GM12864 (cell line): ENCODE measurements at regions not wholly inside any gene's neighbourhood (a gene's known extent, or its start where the extent isn't known, plus 50 kb on each side); places are given as distances from the start of the nearest gene placed in this dataset.

ENCODE experiments used
- DNase-seq: peaks from one replicate; pipeline ENCODE4 v3.0.0-alpha.2; 2011; ENCODE audit warnings: low read depth
- H3K4me3 ChIP-seq: 2 replicates; pipeline ENCODE4 v1.5.1; 2011; ENCODE audit warnings: mild to moderate bottlenecking, low read depth, low read length, control low read depth
- TF ChIP-seq, protein P1 (sequence below): IDR thresholded peaks from 2 replicates; pipeline ENCODE4 v1.5.1; 2011; ENCODE audit warnings: low read depth, mild to moderate bottlenecking, moderate library complexity, low read length, control low read depth, inconsistent platforms; ENCODE audit errors: missing control alignments

DNA sequence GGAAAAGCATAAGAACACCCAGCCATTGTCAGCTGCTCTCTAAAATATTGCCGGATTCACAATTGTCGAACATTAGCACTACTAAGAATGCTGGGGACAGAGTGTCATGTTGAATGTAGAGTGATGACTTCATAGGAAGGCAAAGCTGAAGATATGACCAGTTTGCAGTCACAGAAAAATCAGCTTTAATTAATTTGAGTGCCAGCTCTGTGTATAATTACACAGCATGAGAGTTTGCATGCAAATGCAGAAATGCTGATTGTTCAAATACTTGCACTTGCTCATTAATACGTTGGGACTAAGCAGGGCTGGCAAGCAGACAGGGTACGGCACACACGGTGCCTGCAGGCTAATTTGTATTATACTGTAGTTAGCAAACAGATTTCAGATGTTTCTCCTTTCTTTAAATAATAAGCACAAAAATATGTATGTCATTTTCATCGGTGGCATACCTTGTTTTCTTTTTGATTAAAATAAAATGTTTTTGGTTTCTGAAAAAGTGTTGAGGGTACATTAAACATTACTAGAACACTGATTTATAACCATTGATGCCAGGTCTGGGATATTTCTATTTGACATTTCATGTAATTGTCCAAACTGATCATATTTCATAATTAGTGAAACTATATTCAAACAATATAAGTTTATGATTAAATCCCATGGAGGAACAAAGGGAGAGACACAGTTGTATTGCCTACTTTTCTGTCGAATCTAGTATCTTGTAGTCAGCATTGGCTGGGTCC is 99.8 kb upstream of the ADGRL2 start:
- TF ChIP-seq, protein P1, sequence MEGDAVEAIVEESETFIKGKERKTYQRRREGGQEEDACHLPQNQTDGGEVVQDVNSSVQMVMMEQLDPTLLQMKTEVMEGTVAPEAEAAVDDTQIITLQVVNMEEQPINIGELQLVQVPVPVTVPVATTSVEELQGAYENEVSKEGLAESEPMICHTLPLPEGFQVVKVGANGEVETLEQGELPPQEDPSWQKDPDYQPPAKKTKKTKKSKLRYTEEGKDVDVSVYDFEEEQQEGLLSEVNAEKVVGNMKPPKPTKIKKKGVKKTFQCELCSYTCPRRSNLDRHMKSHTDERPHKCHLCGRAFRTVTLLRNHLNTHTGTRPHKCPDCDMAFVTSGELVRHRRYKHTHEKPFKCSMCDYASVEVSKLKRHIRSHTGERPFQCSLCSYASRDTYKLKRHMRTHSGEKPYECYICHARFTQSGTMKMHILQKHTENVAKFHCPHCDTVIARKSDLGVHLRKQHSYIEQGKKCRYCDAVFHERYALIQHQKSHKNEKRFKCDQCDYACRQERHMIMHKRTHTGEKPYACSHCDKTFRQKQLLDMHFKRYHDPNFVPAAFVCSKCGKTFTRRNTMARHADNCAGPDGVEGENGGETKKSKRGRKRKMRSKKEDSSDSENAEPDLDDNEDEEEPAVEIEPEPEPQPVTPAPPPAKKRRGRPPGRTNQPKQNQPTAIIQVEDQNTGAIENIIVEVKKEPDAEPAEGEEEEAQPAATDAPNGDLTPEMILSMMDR = no peak
- no peak overlapping the region for H3K4me3 ChIP-seq
- DNase-seq = no peak

DNA sequence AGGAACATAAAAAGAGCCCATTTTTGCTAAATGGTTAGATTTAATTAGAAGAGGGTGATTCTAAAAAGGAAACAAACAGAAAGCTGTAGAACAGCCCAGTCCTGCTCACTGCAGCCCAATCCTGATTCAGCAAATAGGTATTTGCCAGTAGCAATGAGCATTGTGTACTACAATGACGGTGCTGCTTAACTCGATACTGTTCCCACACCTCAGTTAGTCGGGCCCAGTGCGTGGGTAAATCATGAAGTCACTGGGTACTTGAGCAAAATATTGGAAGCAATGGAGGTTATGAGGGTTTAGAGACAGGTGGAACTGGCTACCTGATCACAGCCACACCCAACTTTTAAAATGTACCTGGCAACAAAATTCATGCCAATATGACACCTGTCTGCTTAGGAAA is 101.5 kb upstream of the ADGRL2 start:
- H3K4me3 ChIP-seq = no peak overlapping the region
- TF ChIP-seq, protein P1 = no peak
- no peak for DNase-seq

- no peak for DNase-seq
- TF ChIP-seq, protein P1 = no peak
These were observed 105.0 kb upstream of the ADGRL2 start for GRCh38 chr1:81695741-81696140.

GRCh38 chr1:81693316-81693715 is 107.4 kb upstream of the ADGRL2 start:
- H3K4me3 ChIP-seq = no peak overlapping the region
- TF ChIP-seq, protein P1 = no peak
- DNase-seq = no peak

More at GRCh38 chr1:81695741-81696140, 105.0 kb upstream of the ADGRL2 start:
- no peak overlapping the region for H3K4me3 ChIP-seq

DNA sequence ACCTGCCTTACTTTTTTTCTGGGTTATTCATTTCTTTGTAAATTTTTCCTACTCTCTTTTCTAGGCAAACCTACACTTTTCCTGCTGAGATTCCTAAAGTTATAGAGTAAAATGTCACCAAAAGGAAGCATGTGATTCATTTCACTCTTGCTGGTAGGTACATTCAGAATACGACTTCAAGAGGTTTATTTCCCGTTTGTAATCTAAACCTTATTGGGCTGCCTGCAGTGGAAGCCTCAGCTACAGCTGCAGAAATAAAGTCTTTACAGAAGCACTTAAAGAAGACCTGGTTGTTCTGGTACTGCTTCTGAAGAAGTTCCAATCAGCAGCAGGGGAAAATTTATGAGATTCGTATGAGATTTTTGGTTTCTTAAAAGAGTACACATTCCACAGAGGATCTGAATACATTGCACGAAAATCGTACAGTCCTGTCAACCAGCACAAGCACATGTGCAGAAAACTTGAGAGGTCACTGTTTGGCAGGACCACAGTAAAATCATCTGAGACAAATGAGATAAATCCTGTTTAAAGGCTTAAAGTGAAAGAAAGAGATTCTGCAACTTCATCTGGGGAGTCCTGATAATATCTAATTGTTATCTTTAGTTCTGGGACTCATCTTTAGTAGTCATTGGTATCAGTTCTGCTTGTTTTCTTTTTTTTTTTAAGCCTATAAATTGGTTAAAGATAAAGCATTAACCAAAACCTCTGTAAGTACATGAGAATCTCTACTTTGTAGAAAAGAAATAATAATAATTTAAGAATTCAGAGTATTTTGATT is 109.9 kb upstream of the ADGRL2 start:
- H3K4me3 ChIP-seq = no peak overlapping the region
- no peak for DNase-seq
- TF ChIP-seq, protein P1 = no peak

- no peak overlapping the region for H3K4me3 ChIP-seq
- no peak for DNase-seq
- TF ChIP-seq, protein P1 = no peak
These were observed 111.2 kb upstream of the ADGRL2 start for GRCh38 chr1:81689531-81689941.
